ENCODE measurements at regions not wholly inside any gene's neighbourhood (a gene's known extent, or its start where the extent isn't known, plus 50 kb on each side); places are given as distances from the start of the nearest gene placed in this dataset.

DNA sequence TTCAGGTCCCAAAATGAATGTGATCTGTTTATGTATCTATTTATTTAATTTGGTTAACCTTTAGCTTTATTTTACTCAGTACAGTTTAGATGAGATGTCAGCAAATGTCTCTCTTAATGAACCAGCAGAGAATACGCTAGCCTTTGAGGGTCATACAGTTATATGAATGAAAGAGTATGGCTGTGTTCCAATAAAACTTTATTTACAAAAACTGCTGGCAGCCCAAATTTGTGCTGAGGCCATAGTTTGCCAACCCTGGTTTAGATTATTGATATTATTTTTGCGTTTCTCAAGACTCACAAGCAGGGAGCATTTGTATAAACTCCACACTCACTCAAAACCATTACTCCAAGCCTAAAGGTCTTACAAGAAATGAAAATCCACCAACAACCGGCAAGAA lies 323.4 kb upstream of the NRP1 start:
- Histone ChIP-seq H3K27ac (ENCODE audit: low read length in 2 of 2) (no peak overlapping the region), H2AFZ (ENCODE audit: insufficient read depth, low read depth, low read length, poor library complexity, severe bottlenecking) (no peak overlapping the region), H3K79me2 (ENCODE audit: control insufficient read depth, insufficient read depth, low read length) (no peaks in the 10 kb centered on the region), H3K4me2 (replicated peaks; ENCODE audit: low read depth, low read length, poor library complexity, severe bottlenecking) (no peak overlapping the region), H3K9me3 (ENCODE audit: control extremely low read depth in 1 of 3, control insufficient read depth in 2 of 3, insufficient read depth in 1 of 3, low read length in 2 of 3) (peaks cover 0 to 5% (median 0%) of the 10 kb centered on the region in 3 donors), H3K36me3 (replicated peaks in 1 of 2; ENCODE audit: control extremely low read depth in 1 of 2, control insufficient read depth in 1 of 2, extremely low read depth in 1 of 2, insufficient read depth in 2 of 2, low read length in 1 of 2) (no peaks in the 10 kb centered on the region), H4K20me1 (ENCODE audit: control insufficient read depth, insufficient read depth, low read length, poor library complexity, severe bottlenecking) (no peaks in the 10 kb centered on the region), H3K9ac (ENCODE audit: low read length) (no peak overlapping the region), H3K4me3 (ENCODE audit: control extremely low read depth in 1 of 5, extremely low read depth in 1 of 5, insufficient read depth in 1 of 5, low read depth in 2 of 5, low read length in 4 of 5) (no peak overlapping the region), H3K4me1 (ENCODE audit: control insufficient read depth in 2 of 2, insufficient read depth in 2 of 2, low read length in 2 of 2) (no peaks in the 10 kb centered on the region), H3K27me3 (replicated peaks in 1 of 4; ENCODE audit: control extremely low read depth in 1 of 4, control insufficient read depth in 3 of 4, insufficient read depth in 4 of 4, low read length in 3 of 4) (no peaks in the 10 kb centered on the region)
- TF ChIP-seq EZH2 (IDR thresholded peaks at IDR 0.05; ENCODE audit: borderline replicate concordance, insufficient read depth, low read depth, low read length, poor library complexity, severe bottlenecking), result no peak
- TF ChIP-seq, protein P1, sequence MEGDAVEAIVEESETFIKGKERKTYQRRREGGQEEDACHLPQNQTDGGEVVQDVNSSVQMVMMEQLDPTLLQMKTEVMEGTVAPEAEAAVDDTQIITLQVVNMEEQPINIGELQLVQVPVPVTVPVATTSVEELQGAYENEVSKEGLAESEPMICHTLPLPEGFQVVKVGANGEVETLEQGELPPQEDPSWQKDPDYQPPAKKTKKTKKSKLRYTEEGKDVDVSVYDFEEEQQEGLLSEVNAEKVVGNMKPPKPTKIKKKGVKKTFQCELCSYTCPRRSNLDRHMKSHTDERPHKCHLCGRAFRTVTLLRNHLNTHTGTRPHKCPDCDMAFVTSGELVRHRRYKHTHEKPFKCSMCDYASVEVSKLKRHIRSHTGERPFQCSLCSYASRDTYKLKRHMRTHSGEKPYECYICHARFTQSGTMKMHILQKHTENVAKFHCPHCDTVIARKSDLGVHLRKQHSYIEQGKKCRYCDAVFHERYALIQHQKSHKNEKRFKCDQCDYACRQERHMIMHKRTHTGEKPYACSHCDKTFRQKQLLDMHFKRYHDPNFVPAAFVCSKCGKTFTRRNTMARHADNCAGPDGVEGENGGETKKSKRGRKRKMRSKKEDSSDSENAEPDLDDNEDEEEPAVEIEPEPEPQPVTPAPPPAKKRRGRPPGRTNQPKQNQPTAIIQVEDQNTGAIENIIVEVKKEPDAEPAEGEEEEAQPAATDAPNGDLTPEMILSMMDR (IDR thresholded peaks at IDR 0.05), result no peak
- H3K27ac Mint-ChIP-seq, result no peak overlapping the region
- no CpG with 5 or more reads among the region's 3 CpGs for WGBS (ENCODE audit: insufficient coverage)
- ATAC-seq (ENCODE audit: low read depth) (no peak), DNase-seq (no peak)
- POLR2A ChIA-PET, result no interaction called here
- CTCF ChIA-PET, result no interaction called here
- H3K4me3 Mint-ChIP-seq, result no peak overlapping the region
- H3K9me3 Mint-ChIP-seq (ENCODE audit: insufficient read depth), result peaks cover 10% of the 10 kb centered on the region
- H3K27me3 Mint-ChIP-seq, result no peaks in the 10 kb centered on the region
- intact Hi-C loops (cut with micrococcal nuclease), result no loop called here
- H3K4me1 Mint-ChIP-seq, result no peaks in the 10 kb centered on the region

DNA sequence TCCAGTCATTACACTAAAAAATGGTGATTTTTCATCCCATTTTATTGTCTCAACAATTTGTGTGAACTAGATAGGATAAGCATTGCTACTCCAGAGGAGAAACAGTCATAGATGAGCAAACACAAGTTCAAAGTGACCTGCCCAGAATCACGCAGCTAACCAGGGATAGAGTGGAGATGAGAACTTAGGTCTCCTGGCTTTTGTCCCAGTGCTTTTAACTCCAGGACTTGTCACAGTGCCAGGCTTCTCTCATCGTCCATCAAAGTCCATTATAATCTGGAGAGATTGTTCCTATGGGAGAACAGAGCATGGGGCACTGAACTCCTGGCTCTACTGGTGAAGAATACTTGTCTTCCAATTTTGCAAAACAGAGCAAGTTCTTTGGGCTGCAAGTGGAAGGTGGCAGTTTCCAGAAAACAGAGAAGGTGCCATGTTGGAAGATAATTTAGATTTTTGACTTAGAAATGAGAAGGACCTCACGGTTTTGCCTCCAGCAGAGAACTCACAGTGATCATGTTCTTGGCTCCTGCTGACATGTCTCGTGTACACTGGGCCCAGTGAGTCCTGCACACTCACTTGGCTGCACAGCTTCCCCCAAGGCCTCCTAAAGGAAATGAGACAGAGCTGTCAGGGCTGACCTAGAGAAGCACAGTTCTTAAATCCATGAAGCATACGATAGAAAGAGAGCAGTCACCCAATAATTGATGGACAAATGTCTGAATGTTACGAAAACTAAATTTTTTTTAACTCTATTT lies 322.9 kb upstream of the NRP1 start:
- Histone ChIP-seq H3K9ac (ENCODE audit: low read length) (no peak overlapping the region), H3K36me3 (replicated peaks in 1 of 2; ENCODE audit: control extremely low read depth in 1 of 2, control insufficient read depth in 1 of 2, extremely low read depth in 1 of 2, insufficient read depth in 2 of 2, low read length in 1 of 2) (no peaks in the 10 kb centered on the region), H3K4me1 (ENCODE audit: control insufficient read depth in 2 of 2, insufficient read depth in 2 of 2, low read length in 2 of 2) (no peaks in the 10 kb centered on the region), H3K4me2 (replicated peaks; ENCODE audit: low read depth, low read length, poor library complexity, severe bottlenecking) (no peak overlapping the region), H3K27me3 (replicated peaks in 1 of 4; ENCODE audit: control extremely low read depth in 1 of 4, control insufficient read depth in 3 of 4, insufficient read depth in 4 of 4, low read length in 3 of 4) (no peaks in the 10 kb centered on the region), H2AFZ (ENCODE audit: insufficient read depth, low read depth, low read length, poor library complexity, severe bottlenecking) (no peak overlapping the region), H3K27ac (ENCODE audit: low read length in 2 of 2) (no peak overlapping the region), H3K9me3 (ENCODE audit: control extremely low read depth in 1 of 3, control insufficient read depth in 2 of 3, insufficient read depth in 1 of 3, low read length in 2 of 3) (peaks cover 0 to 5% (median 0%) of the 10 kb centered on the region in 3 donors), H3K4me3 (ENCODE audit: control extremely low read depth in 1 of 5, extremely low read depth in 1 of 5, insufficient read depth in 1 of 5, low read depth in 2 of 5, low read length in 4 of 5) (no peak overlapping the region), H3K79me2 (ENCODE audit: control insufficient read depth, insufficient read depth, low read length) (no peaks in the 10 kb centered on the region), H4K20me1 (ENCODE audit: control insufficient read depth, insufficient read depth, low read length, poor library complexity, severe bottlenecking) (no peaks in the 10 kb centered on the region)
- Mint-ChIP-seq H3K9me3 (ENCODE audit: insufficient read depth) (peaks cover 12% of the 10 kb centered on the region), H3K27me3 (no peaks in the 10 kb centered on the region), H3K27ac (no peak overlapping the region), H3K4me1 (no peaks in the 10 kb centered on the region), H3K4me3 (no peak overlapping the region)
- intact Hi-C loops (cut with micrococcal nuclease), result no loop called here
- ChIA-PET POLR2A (no interaction called here), CTCF (no interaction called here)
- ATAC-seq (ENCODE audit: low read depth) (no peak), DNase-seq (no peak)
- TF ChIP-seq EZH2 (IDR thresholded peaks at IDR 0.05; ENCODE audit: borderline replicate concordance, insufficient read depth, low read depth, low read length, poor library complexity, severe bottlenecking), result no peak
- TF ChIP-seq, protein P1 (IDR thresholded peaks at IDR 0.05), result no peak
- WGBS (ENCODE audit: insufficient coverage), result 71% methylated on average over 4 of the region's 6 CpGs

All from B cell (primary cell).